GM19023 (cell line): ENCODE measurements at regions not wholly inside any gene's neighbourhood (a gene's known extent, or its start where the extent isn't known, plus 50 kb on each side); places are given as distances from the start of the nearest gene placed in this dataset.

Experiments used
- ATAC-seq: cut with Tn5 transposase; IDR thresholded peaks from one replicate; pipeline ENCODE4 v1.9.1; 2021; ENCODE audit warnings: mild to moderate bottlenecking, moderate library complexity; ENCODE audit not compliant: unreplicated experiment

DNA sequence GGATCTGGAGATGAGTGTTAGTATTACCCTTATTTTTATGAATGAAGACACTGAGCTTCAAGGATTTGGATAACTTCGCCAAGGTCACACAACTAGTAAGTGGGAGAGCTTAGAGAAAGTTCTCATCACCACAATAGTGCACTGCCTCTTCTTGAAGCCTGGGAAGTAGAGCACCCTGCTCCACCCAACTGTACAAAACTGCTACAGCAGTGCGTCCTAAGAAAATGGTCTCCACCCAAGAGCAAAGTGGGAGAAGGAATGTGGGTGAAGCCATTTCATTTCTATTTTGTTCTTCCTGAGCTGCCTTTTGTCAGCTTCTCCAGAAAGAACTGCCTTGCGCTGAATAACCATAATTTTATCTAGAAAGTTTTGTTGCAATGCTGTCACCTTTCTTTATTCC, 403.9 kb upstream of the FAT3 start:
- no peak for ATAC-seq

DNA sequence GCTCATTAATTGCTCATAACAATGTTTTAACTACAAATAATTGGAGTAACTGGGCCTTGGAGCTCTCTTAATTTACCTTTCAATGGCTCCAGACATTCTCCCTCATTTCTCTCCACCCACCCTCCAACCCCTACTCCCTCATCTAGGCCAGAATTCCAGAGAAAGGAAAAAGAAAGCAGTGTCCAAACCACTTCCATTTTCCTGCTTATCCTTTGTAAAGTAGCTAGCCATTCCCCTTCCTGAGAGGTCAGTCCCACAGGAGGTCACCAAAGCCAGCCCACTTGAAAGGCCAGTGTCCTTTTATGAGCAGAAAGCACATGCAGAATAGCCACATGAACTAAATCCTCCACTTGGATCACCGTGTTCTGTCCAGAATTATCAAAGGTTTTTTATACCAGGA, 404.8 kb upstream of the FAT3 start:
- ATAC-seq = no peak

DNA sequence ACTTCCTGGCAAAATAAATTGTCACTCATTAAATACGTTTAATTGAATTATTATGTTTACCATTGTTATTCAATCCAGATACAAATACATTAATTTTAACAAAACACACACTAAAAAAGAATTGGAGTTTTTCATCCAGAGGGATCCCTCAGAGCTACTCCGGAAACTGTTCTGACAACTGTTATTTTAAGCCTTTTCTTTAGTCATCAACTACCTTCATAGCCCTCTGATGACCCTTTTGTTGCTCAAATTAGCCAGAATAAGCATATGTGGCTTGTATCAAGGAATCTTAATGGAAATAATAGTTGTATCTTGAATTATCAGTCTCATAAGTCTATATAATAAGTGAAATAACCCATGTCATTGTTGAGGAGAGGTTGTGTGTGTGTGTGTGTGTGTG, 405.4 kb upstream of the FAT3 start:
- ATAC-seq = no peak

DNA sequence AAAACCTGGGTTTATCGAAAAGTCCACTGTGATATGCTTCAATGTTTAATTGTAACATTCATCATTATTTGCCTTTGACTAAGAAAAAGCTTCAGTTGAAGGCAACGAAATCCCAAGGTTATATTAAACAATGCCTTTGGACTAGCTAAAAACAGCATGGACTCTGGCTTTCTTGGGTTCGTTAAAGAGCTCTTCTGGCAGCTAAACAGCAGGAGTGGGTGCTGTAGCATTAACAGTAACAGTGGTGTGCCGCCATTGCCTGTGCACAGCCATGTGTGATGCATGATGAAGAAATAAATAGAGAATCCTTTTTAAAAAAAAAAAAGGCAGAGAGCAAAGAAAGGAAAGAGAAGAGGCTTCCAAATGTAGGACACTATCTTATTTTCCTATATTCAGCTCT, 406.6 kb upstream of the FAT3 start:
- ATAC-seq = no peak

DNA sequence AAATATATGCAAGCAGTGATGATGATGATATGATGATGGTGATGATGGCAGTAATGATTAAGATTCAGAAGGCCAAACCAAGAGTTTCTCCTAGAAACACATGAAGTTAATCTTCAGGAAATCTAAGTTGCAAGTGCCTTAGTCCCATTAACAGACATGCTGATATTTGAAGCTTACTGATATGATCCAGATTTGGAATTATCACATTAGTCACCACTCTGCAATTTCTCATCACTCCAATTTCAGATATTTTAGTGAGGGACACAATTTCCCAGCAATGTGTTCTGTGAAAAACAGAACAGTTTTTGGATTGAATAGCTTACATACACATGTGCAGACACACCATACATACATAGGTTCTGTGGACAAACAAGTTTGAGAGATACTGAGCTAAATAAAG, 411.4 kb upstream of the FAT3 start:
- ATAC-seq = no peak

DNA sequence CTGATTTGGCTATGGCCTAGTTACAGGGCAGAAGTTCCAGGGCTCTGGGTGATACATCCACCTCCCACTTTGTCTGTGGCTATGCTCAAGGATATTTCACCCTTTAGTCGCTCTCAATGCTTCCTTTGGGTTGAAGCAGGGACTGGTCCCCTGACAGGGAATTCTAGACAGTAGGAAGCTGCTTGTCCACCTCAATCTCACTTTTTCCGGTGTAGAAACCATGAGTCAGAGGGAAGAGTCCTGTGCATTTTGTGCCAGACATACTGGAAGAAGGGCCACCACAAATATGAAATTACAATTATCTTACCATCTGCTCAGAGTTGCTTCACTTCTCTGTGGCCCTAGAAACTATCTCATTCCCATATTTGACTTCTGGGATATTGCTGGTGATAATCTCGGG, 413.7 kb upstream of the FAT3 start:
- no peak for ATAC-seq

DNA sequence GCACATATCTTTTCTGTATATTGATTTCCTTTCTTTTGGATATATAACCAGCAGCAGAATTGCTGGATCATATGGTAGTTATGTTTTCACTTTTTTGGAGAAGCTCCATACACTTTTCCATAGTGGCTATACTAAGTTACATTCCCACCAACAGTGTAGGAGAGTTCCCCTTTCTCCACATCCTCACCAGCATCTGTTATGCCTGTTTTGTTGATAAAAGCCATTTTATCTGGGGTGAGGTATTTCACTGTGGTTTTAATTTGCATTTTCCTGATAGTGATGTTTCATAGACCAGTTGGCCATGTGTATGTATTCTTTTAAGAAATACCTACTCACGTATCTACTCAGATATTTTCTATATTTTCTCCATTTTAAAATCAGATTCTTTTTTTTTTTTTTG, 419.3 kb upstream of the FAT3 start:
- no peak for ATAC-seq

DNA sequence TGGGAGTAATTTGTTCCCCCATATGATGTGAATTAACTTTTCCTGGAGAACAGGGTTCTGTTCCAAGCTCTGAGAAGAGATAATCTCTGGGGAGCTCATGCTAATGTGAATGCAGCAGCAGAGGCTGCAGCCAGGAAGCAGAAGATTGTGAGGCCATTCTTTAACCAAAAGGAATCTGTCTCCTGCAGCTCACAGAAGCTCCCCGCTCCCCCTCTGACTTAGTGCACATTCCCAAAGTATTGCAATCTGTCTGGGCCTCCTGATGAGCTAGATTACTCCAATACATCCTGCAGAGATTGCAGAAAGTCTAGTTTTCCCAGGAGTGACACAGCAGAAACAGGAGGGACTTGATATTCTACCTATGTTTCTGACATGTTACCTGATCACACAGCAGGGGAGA, 420.6 kb upstream of the FAT3 start:
- ATAC-seq = no peak

DNA sequence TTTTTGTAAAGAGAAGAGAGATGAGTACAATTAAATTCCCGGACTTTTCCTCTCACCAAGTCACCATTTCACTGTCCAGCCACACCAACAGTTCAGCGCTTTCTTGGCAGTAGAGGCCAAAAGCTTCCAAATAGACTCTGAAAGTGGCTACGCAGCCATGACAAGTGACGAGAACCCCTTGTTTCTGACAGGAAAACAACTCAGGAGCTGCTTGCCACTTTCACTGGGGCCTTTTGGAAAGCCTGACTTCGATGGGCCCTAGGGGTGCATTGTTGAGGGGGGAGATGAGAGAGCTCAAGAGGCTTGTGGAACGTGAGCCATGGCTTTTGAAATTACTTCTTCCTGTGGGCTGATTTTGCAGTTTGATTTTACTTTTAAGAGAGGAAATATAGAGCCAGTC, 422.1 kb upstream of the FAT3 start:
- ATAC-seq = no peak

DNA sequence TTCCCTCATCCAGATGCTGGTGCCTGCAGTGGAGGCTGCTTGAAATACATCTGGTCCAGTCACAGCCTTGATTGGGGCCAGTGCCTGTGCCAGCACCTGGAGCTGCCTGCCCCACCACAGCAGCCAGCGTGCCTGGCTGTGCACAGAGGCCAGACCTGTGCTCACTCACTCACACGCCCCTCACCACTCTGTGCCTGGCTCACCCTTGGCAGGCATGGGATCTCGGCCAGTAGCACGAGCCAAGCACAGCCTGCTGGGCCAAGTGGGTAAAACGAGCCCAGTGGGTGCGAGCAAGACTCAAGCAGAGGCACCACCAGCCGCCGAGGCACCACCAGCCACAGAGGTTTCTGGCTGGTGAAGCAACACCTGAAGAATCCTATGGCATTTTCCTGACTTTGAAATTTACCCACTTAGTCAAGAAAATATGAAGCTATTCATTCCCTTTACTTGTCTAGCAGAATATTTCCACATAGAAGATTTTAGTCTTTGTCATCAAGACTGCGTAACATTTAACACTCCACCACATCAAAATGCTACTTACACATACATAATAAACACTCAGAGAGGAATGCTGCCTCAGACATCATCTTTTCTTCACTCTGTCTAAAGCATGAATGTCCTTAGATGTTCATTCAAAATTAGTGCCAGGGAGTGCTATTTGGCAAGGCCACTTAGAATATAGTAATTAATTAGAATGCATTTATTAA, 424.3 kb upstream of the FAT3 start:
- no peak for ATAC-seq

DNA sequence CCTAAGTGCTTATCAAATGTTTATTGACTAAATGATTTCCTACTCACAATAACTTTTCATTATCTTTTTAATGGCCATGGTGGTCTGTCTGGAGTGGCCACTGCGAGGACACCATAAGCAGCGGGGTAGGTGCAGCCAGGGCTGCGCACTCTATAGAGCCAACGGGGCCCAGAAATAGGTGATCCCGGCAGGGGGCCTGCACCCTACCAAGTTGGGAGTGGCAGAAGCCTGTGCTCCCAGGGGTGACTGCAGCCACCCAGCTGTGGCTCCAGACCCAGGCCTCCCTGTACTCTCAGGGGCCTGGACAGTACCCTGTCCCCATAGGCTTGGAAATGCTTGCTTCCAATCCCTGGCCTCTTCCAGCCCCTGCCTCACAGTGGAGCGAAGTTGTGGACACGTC, 426.4 kb upstream of the FAT3 start:
- no peak for ATAC-seq

DNA sequence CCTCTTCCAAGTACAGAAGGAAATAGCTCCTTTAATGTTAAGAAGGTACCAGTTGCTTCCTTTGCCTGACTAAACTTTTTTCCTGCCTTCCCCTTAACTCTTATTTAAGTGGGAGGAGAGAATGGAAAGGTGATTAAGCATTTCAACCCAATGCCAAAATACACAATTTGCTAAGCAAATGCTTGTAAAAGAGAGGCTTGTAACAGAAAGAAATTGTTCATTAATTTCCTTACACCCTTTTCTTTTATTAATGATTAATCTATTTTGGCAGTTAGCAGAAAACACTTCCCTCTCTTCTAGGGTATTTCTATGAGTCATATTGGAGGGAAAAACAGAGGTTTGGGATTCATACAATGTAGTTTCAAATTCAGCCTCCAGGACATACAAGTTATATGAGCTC, 427.6 kb upstream of the FAT3 start:
- no peak for ATAC-seq

DNA sequence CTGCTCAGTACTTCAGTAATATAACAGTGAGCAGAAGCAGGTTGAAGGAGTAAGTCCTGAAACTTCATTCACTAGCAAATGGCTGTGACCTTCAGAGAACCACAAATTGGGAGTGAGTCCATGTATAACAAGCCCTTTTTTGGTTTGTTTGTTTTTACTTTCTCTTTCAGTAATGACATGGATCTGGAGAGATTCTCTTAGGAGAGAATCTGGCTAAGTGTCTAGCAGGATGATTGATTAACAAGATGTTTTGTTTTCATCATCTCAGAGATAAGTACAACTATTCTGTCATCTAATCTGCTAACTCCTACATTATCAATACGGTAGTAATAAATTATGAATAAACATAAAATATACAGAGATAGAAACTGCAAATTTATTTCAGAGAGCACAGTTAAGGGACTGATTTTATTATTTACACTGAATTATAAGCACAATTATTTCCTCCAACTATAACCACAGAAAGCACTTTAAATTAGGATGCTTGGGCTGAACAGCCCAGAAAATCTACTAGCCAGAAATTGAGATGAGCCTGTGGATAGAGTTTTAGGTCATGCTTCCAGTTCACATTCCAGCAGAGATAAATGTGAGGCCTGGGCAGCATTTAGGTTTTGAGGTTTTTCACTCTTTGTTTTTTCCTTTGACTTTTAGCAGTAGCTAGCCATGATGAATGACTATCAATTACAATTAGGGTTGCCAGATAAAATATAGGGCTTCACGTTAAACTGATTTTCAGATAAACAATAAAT, 429.3 kb upstream of the FAT3 start:
- no peak for ATAC-seq

DNA sequence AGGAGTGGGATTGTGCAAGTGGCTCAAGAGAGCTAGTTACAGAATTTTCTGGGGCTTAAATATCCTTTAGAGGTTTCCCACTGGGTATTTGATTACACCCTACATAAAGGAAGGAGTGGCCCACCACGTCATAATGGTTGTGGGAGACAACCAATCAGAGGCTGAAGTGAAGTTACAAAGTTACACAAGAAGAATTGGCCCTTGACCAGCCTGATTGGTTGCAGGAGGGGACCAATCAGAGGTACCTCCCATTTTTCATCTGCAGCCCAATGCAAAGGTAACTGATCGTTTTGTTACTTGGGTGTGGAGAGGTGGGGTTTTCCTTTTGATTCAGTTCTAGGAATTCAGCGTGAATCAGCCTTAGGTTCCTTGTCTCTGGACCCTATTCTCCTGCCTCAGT, 430.5 kb upstream of the FAT3 start:
- ATAC-seq = no peak

DNA sequence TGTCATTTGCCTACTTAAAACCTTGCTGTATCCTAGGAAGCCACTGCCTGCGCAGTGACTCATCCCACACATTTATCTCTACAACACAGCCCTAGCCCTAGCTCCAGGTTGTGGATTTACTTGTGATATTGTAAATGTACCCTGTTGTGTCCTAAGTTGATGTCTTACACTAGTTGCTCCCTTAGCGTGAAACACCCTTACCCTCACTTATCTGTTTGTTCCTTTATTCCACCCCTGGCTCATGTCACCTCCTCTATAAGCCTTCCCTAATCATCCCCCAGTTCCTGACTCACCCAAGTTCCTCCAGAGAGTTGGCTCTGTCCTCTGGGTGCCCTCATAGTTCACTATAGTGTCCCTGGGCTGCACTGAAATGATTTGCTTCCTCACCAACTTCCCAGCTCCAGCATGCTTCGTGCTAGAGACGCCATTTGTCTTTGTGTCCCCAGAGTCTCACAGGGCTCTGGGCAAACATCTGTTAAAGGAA, 431.8 kb upstream of the FAT3 start:
- no peak for ATAC-seq

DNA sequence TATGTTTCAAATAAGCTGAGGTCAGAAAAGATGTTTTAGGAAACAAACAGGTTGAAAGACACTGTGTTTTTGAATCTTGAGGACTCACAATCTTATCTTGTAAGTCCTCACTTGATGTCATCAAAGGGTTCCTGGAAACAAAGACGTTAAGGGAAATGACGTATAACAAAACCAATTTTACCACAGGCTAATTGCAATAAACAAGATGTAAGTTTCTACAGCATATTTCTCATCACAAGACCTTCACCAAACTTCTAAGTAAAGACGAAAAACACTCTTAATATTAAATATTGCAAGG, 433.5 kb upstream of the FAT3 start:
- no peak for ATAC-seq

DNA sequence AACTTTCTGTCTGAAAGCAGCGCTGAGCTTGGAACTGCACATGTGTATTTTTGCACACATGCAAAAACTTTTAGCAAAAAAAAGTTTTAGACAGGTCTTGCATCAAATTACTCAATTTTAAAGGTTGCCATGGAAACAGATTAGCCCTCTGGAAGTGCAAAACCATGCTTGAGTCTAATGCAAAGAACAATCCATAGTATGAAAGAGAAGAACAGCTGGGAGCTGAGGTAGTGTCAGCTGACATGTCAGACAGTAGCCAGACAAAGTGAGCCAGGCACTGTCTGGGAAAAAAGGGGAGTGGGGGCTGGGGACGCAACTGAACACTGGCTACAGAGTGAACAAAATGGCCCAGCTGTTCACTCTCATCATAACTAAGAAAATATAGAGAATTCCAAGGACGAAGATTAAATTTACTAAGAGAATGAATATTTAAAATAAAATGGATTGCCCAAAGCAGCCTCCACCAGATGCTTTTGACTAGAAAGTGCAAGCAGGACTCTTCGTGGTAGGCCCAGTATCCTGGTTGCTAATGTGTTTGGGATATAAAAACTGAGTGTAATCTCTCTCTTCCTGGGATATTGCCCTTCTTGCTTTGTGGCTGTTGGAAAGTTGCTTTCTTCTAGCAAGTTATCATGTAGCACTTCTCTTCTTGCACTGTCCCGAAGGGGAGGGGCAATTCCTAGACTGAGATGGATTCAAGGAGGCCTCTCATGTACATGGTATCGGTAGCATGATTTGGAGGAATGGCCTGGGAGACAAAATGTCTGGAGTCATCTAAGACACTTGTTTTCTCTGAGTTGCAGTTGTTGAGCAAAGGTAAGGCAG, 434.1 kb upstream of the FAT3 start:
- ATAC-seq = no peak

DNA sequence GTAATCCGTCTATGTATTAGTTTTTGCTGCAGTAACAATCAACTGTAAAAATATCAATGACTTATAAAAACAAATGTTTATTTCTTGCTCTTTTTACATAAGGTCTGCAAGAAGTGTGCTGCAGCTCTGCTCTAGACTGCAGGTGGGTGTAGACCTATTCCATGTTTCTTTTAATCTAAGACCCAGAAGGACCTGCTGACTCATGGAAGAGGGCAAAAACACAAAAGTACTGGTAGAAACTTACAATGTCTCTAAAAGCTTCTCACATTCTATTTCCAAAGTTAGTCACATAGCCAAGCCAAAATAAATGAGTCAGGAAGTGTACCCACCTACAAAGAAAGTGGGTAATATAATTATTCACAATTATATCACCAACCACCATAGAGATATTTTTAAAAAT, 435.9 kb upstream of the FAT3 start:
- ATAC-seq = no peak

DNA sequence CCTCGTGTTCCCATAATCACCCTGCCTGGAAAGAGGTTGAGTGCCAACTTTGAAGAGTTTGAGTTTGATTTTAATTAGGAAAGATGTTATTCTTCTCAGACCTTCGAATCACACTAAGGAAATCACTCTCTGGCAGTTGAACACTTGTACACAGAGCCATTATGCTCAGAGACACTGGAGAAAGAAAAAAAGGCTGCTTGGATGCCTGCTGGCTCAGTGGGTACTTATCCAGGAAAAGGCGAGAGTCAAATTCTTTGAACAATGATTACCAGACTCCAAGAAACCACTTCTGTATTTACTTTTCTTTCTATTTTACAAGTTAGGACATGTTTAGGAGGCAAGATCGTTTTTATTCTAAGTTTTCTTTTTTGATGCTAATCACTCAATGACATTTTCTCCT, 438.5 kb upstream of the FAT3 start:
- no peak for ATAC-seq

DNA sequence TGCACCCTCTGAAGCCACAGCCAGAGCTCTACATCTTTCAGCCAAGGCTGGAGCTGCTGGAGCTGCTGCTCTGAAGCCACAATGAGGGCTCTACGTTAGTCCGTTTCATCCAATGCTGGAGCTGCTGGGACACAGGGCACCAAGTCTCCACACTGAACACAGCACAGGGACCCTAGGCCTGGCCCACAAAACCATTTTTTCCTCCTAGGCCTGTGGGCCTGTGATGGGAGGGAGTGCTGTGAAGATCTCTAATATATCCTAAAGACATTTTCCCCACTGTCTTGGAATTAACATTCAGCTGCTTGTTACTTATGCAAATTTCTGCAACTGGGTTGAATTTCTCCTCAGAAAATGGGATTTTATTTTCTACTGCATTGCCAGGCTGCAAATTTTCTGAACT, 441.4 kb upstream of the FAT3 start:
- no peak for ATAC-seq

DNA sequence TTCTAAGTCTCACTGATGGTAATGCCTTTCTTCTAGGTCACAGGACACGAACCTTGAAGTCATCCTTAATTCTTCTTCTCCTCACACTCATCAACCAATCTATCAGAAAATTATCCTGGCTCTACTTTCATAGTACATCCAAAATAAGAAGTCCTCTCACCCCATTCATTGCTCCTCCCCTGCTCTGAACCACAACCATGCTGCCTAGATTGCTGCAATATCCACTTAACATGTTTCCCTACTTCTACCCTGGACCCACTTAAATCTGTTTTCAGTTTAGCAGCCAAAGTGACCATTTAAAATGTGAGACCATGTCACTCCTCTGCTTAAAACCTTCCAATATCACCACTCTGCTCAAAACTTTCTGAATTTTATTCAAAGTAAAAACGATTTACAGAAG, 445.9 kb upstream of the FAT3 start:
- ATAC-seq = no peak

DNA sequence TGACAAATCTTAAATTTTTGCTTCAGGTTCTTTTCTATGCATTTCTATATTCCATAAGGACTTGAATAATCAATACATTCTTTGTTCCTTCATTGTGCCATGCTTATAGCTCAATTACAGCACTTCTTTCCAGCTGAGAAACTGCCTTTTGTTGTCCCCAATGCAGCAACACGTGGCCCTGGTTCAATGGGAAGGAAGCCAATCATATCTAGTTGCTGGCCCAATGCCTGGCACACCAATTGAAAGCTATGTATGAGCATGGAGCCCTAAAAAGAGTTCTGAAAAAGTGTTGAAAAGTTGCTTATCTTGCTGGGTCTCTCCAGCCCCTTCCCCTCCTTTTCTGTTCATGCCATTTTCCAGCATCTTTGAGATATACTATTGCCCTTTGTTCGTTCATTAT, 448.0 kb upstream of the FAT3 start:
- no peak for ATAC-seq
